ENCODE measurements at regions not wholly inside any gene's neighbourhood (a gene's known extent, or its start where the extent isn't known, plus 50 kb on each side); places are given as distances from the start of the nearest gene placed in this dataset.
"Not testable (repeated sequence)": the region's sequence is repeated elsewhere in the genome, so short reads cannot be mapped to it uniquely, and the experiment has no call there.

- Histone ChIP-seq H3K27ac (no peak overlapping the region), H3K27me3 (replicated peaks in 1 of 7) (no peaks in the 10 kb centered on the region), H3K36me3 (no peaks in the 10 kb centered on the region), H3K9me3 (no peaks in the 10 kb centered on the region), H3K4me1 (no peaks in the 10 kb centered on the region), H3K4me3 (no peak overlapping the region)
- TF ChIP-seq CTCF (IDR thresholded peaks at IDR 0.05 in 8 of 11, conservative IDR thresholded peaks at IDR 0.05 in 3 of 11) (no peak), POLR2AphosphoS5 (IDR thresholded peaks at IDR 0.05) (no peak), POLR2A (IDR thresholded peaks at IDR 0.05) (no peak)
- DNase-seq = no peak
- WGBS, 5 donors = 64 to 74% (median 68%) methylated on average over 2 of the region's 2 CpGs; no CpG with 5 or more reads in 2 of the 5 donors
- intact Hi-C loops (cut with DNase I; ENCODE audit: low total_unique reads) = no loop called here
These were observed 922.7 kb upstream of the AMELY start for GRCh38 chrY:7834284-7834683.

- H3K4me1 ChIP-seq; DNase-seq; H3K9me3 ChIP-seq; H3K36me3 ChIP-seq; H3K4me3 ChIP-seq; H3K27me3 ChIP-seq (replicated peaks in 1 of 7); intact Hi-C loops (cut with DNase I; ENCODE audit: low total_unique reads); H3K27ac ChIP-seq: not testable (repeated sequence)
These were observed 919.3 kb upstream of the AMELY start for GRCh38 chrY:7830881-7831280.

GRCh38 chrY:7826533-7826932, 915.0 kb upstream of the AMELY start:
- Histone ChIP-seq H3K4me1 (no peaks in the 10 kb centered on the region), H3K27me3 (replicated peaks in 1 of 7) (no peaks in the 10 kb centered on the region), H3K36me3 (no peaks in the 10 kb centered on the region), H3K27ac (no peak overlapping the region), H3K4me3 (no peak overlapping the region), H3K9me3 (no peaks in the 10 kb centered on the region)
- intact Hi-C loops (cut with DNase I; ENCODE audit: low total_unique reads) = no loop called here
- DNase-seq = no peak
- WGBS, 5 donors = 62 to 82% (median 64%) methylated on average over 2 of the region's 2 CpGs; no CpG with 5 or more reads in 2 of the 5 donors
- TF ChIP-seq POLR2A (IDR thresholded peaks at IDR 0.05) (no peak), POLR2AphosphoS5 (IDR thresholded peaks at IDR 0.05) (no peak), CTCF (IDR thresholded peaks at IDR 0.05 in 8 of 11, conservative IDR thresholded peaks at IDR 0.05 in 3 of 11) (no peak)

GRCh38 chrY:7825874-7826273, 914.3 kb upstream of the AMELY start:
- H3K4me1 ChIP-seq = no peaks in the 10 kb centered on the region
- DNase-seq = no peak
- intact Hi-C loops (cut with DNase I; ENCODE audit: low total_unique reads) = no loop called here
- no peak for TF ChIP-seq CTCF (IDR thresholded peaks at IDR 0.05 in 8 of 11, conservative IDR thresholded peaks at IDR 0.05 in 3 of 11)
- no peak for TF ChIP-seq POLR2A (IDR thresholded peaks at IDR 0.05)
- no peak for TF ChIP-seq POLR2AphosphoS5 (IDR thresholded peaks at IDR 0.05)
- 80 to 92% (median 85%) methylated on average over 1 of the region's 1 CpG; no CpG with 5 or more reads in 2 of the 5 donors for WGBS, 5 donors
- H3K27me3 ChIP-seq (replicated peaks in 1 of 7) = no peaks in the 10 kb centered on the region
- no peaks in the 10 kb centered on the region for H3K36me3 ChIP-seq
- no peaks in the 10 kb centered on the region for H3K9me3 ChIP-seq
- no peak overlapping the region for H3K27ac ChIP-seq
- no peak overlapping the region for H3K4me3 ChIP-seq
